T-helper 2 cell treated with Interferon-gamma antibody and Interleukin-4, amounts not matched to agents 5 μg/mL and 100 μg/mL, for 36 hours (primary cell): ENCODE measurements at regions not wholly inside any gene's neighbourhood (a gene's known extent, or its start where the extent isn't known, plus 50 kb on each side); places are given as distances from the start of the nearest gene placed in this dataset.
"Not testable (repeated sequence)": the region's sequence is repeated elsewhere in the genome, so short reads cannot be mapped to it uniquely, and the experiment has no call there.

ENCODE experiments used
- DNase-seq: peaks from one replicate; pipeline ENCODE4 v3.0.0; 2021; ENCODE audit warnings: low spot score
- H3K27ac Mint-ChIP-seq: one replicate; pipeline ENCODE4 v1.8.0; 2021; ENCODE audit warnings: mild to moderate bottlenecking, mixed read lengths
- H3K27me3 Mint-ChIP-seq: one replicate; pipeline ENCODE4 v1.8.0; 2021; ENCODE audit warnings: low read depth, mixed read lengths
- H3K36me3 Mint-ChIP-seq: one replicate; pipeline ENCODE4 v1.8.0; 2021; ENCODE audit warnings: low read depth, mixed read lengths
- H3K4me1 Mint-ChIP-seq: one replicate; pipeline ENCODE4 v1.8.0; 2021; ENCODE audit warnings: low read depth, mixed read lengths
- H3K4me3 Mint-ChIP-seq: one replicate; pipeline ENCODE4 v1.8.0; 2022; ENCODE audit warnings: mild to moderate bottlenecking, moderate library complexity, mixed read lengths
- H3K9me3 Mint-ChIP-seq: one replicate; pipeline ENCODE4 v1.8.0; 2021; ENCODE audit warnings: mixed read lengths

DNA sequence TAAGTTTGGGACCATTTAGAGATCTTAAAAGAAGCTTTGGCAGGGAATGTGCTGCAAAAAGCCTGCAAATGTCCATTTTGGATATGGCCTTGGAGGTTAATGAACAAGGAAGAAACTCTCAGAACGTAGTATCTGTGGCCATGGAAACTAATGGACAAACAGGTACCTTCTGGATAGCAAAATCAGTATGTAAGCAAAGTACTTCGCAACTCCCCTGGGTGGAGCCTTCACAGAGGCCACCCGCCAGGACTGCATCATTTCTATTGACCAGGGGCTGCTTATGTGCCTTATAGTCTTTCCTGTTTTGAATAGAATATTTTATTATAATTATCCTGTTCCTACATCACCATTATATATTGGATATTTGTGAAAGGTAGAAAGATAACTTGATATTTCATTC lies 510.8 kb upstream of the SYNCRIP start:
- no peak overlapping the region for H3K4me3 Mint-ChIP-seq
- H3K9me3 Mint-ChIP-seq: no peaks in the 10 kb centered on the region
- no peak for DNase-seq
- no peaks in the 10 kb centered on the region for H3K36me3 Mint-ChIP-seq
- H3K27ac Mint-ChIP-seq: no peak overlapping the region
- H3K27me3 Mint-ChIP-seq: no peaks in the 10 kb centered on the region
- no peaks in the 10 kb centered on the region for H3K4me1 Mint-ChIP-seq

DNA sequence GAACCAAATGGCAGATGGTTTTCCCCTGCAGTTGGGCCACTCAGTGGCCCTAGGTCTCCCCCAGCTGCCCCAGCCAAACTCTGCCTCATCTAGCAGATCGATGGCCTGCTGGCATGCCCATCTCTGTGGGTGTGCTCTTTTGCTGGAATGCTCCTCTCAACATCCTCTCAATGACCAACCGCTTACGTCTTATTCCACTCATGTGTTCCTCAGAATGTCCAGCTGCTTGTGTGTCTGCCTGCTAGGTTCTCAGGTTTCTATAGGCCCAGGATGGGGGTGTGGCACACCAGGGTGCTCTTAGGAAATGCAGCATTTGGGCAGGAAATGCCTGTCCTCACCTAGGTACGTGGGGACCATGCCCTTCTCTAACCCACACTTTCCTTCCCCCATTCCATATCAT lies 509.9 kb upstream of the SYNCRIP start:
- DNase-seq: no peak
- Mint-ChIP-seq H3K4me1 (no peaks in the 10 kb centered on the region), H3K27me3 (no peaks in the 10 kb centered on the region), H3K36me3 (no peaks in the 10 kb centered on the region), H3K4me3 (no peak overlapping the region), H3K9me3 (peaks cover 2% of the 10 kb centered on the region), H3K27ac (no peak overlapping the region)

DNA sequence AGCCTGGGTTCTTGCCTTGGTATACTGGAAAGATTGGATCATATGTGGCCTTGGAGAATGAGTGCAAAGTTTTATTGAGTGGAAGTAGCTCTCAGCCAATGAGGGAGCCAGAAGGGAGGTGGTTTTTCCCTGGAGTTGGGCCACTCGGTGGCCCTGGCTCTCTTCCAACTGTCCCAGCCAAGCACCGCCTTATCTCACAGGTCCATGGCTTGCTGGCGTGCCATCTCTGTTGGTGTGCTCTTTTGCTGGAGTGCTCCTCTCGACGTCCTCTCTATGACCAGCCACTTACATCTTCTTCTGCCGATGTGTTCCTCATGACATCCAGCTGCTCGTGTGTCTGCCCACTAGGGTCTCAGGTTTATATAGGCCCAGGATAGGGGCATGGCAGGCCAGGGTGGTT lies 505.9 kb upstream of the SYNCRIP start:
- no peaks in the 10 kb centered on the region for H3K27me3 Mint-ChIP-seq
- no peaks in the 10 kb centered on the region for H3K4me1 Mint-ChIP-seq

DNA sequence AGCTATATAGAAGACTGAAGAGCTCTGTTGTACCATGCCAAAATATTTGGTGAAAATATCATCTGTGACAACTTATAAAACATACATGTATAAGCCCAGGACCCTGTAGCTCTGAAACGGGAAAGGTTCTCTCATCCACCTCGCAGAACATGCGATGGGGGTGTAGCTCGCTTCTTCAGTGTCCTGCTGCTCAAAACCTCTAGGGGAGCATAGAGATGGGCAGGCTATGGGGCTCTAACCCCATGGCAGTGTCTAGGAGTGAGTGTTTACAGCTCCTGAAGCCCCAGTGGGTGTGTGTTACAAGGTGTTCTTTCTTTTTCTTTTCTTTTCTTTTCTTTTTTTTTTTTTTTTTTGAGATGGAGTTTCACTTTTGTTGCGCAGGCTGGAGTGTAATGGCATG lies 505.2 kb upstream of the SYNCRIP start:
- Mint-ChIP-seq H3K4me3 (no peak overlapping the region), H3K27me3 (no peaks in the 10 kb centered on the region), H3K4me1 (no peaks in the 10 kb centered on the region), H3K27ac (no peak overlapping the region), H3K36me3 (no peaks in the 10 kb centered on the region), H3K9me3 (peaks cover 3% of the 10 kb centered on the region)
- no peak for DNase-seq

More for the DNA sequence above, 505.9 kb upstream of the SYNCRIP start:
- Mint-ChIP-seq H3K36me3 (no peaks in the 10 kb centered on the region), H3K4me3 (no peak overlapping the region), H3K9me3 (peaks cover 3% of the 10 kb centered on the region), H3K27ac (no peak overlapping the region)
- DNase-seq: no peak

DNA sequence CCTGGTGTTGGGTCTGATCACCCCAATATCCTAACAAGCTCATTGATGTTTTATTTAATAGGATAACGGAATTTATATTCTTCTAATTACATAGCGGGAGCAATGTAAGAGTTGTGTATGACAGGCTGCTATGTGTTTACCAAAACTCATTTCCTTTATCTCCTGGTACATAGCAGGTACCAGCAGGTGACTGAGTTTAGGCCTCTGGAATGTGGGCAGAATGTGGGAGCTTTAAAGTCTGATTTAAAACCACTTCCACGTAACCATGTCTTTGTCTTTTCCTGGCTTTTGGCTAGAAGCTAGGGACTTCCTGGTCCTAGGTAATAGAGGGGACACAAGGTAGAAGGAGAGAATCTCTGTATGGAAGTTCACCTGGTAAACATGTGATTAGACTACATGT lies 504.6 kb upstream of the SYNCRIP start:
- no peaks in the 10 kb centered on the region for H3K36me3 Mint-ChIP-seq
- H3K27ac Mint-ChIP-seq: no peak overlapping the region
- no peaks in the 10 kb centered on the region for H3K4me1 Mint-ChIP-seq
- no peaks in the 10 kb centered on the region for H3K27me3 Mint-ChIP-seq
- peaks cover 3% of the 10 kb centered on the region for H3K9me3 Mint-ChIP-seq
- no peak for DNase-seq
- no peak overlapping the region for H3K4me3 Mint-ChIP-seq

DNA sequence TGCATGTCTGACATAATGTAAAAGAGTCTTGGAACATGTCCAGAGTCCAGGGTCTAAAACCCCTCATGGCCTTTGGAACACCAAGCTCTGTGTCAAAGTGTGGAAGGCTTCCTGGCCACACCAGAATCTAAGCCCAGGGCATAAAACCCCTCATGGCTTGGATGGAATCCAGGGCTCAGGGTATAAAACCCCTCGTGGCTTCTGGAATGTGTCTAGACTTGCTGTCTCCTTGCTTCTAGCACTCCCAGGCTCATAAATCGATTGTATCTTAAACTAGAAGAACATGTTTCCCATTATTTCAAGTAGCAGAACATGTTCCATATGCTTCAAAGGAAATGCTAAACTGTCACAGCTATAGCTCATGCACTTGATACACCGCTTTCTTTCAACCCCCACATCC lies 504.1 kb upstream of the SYNCRIP start:
- H3K9me3 Mint-ChIP-seq, H3K4me3 Mint-ChIP-seq, H3K4me1 Mint-ChIP-seq, H3K27ac Mint-ChIP-seq, DNase-seq, H3K27me3 Mint-ChIP-seq, H3K36me3 Mint-ChIP-seq: not testable (repeated sequence)

DNA sequence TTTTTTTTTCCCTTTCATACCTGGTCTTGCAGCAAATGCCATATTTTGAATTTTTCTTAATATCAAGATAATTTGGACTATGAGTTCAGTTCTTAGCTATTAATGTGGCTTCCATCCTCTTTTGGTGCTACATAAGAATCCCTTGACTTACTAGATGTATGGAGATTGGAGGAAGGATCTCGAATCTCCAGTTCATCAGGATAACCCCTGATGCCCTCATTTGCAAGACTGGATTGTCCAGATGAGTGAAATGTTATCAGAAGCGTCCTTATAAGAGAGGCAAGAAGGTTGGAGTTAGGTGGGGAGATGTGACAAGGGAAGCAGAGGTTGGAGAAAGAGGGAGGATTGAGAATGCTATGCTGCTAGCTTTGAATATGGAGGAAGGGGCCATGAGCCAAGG lies 499.6 kb upstream of the SYNCRIP start:
- Mint-ChIP-seq H3K27me3 (no peaks in the 10 kb centered on the region), H3K4me1 (no peaks in the 10 kb centered on the region), H3K9me3 (peaks cover 6% of the 10 kb centered on the region), H3K27ac (no peak overlapping the region), H3K4me3 (no peak overlapping the region), H3K36me3 (no peaks in the 10 kb centered on the region)
- DNase-seq: no peak

DNA sequence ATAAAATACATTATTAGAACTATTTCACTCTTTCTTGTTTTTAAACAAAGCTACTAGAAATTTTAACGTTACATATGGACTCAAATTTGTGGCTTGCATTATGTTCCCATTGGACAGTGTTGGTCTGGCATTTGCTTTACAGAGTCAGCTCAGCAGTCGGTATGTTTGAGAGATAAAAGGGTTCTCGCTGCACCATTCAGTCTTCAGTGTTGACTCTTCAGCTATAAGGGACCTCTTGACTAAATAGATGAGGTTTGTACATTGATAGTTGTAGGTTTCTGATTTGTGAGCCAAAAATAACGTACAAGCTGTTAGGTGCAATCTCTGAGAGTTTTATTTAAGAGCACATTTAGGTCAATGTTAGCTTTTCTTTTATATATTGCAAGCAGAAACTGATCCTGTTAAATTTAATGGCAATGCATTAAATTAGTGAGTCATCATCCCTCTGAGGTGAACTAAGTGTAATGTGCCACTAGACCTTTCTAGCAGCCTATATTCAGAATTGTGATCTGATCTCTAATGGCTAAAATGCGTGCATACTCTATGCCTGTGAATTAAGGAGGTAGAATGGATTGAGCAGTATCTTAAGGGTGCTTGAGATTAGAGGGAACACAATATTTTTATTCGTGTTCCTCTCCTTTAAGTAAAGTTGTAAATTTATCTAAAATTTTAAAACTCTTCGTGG lies 485.6 kb upstream of the SYNCRIP start:
- no peak overlapping the region for H3K27ac Mint-ChIP-seq
- no peaks in the 10 kb centered on the region for H3K4me1 Mint-ChIP-seq
- H3K9me3 Mint-ChIP-seq: peaks cover 13% of the 10 kb centered on the region
- no peak overlapping the region for H3K4me3 Mint-ChIP-seq
- DNase-seq: no peak
- H3K27me3 Mint-ChIP-seq: no peaks in the 10 kb centered on the region
- no peaks in the 10 kb centered on the region for H3K36me3 Mint-ChIP-seq

DNA sequence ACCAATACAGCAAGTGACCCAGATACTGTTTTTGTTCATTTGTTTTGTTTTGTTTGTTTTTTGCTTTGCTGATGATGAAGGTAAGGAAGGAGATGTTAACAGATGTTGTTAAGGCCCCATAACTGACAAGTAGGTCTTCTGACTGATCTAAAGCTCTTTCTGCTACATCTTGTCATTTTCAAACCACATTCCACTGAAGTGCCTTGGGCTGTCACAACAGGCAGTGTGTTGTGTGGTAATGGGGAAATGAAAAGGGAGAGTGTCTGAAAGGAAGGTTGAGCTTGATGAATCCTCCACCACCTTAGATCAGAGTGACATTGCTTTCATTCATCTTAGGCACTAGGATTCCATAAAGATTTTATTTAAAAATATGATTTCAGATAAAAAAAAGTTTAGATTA lies 479.4 kb upstream of the SYNCRIP start:
- Mint-ChIP-seq H3K27ac (no peak overlapping the region), H3K27me3 (no peaks in the 10 kb centered on the region), H3K4me3 (no peak overlapping the region), H3K9me3 (no peaks in the 10 kb centered on the region), H3K36me3 (no peaks in the 10 kb centered on the region), H3K4me1 (no peaks in the 10 kb centered on the region)
- no peak for DNase-seq

DNA sequence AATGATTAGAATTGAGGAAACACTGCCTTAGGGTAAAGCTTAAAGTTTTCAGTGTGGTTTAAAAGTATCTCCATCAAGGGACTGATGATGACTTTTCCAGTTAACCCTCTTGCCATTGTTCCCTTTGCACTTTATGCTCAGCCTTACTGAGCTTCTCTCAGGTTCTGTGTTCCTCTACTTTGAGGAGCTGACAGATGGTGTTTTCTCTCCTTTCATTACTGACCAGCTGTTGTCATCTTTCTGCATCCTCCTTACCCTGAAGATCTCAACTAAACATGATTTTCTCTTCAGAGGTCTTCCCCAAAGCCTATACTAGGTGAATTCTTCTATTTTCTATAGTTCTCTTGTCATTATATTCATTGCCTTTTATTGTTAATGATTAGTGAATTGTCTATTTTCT lies 475.6 kb upstream of the SYNCRIP start:
- no peak for DNase-seq
- H3K27me3 Mint-ChIP-seq: no peaks in the 10 kb centered on the region
- peaks cover 3% of the 10 kb centered on the region for H3K9me3 Mint-ChIP-seq
- H3K4me1 Mint-ChIP-seq: no peaks in the 10 kb centered on the region
- no peaks in the 10 kb centered on the region for H3K36me3 Mint-ChIP-seq
- H3K4me3 Mint-ChIP-seq: no peak overlapping the region
- H3K27ac Mint-ChIP-seq: no peak overlapping the region

DNA sequence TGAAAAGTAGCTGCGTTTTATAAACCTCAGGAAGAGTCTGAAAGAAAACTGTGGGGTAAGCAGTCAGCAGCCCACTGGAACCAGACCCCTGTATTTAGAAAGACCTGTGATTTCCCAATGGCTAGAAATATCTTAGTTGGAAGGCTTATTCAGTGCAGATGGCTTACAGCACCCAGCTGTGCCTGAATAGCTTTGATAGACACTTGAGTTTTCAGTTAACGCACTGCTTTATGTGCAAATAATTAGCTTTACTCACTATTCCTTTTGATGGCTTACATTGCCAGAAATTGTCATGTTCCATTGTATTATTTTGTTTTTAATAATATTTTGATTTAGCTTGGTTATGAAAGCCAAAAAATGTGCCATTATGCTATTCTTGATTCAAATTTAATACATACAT lies 465.3 kb upstream of the SYNCRIP start:
- Mint-ChIP-seq H3K36me3 (no peaks in the 10 kb centered on the region), H3K4me3 (no peak overlapping the region), H3K27me3 (no peaks in the 10 kb centered on the region), H3K27ac (no peak overlapping the region), H3K4me1 (no peaks in the 10 kb centered on the region), H3K9me3 (peaks cover 11% of the 10 kb centered on the region)
- no peak for DNase-seq

DNA sequence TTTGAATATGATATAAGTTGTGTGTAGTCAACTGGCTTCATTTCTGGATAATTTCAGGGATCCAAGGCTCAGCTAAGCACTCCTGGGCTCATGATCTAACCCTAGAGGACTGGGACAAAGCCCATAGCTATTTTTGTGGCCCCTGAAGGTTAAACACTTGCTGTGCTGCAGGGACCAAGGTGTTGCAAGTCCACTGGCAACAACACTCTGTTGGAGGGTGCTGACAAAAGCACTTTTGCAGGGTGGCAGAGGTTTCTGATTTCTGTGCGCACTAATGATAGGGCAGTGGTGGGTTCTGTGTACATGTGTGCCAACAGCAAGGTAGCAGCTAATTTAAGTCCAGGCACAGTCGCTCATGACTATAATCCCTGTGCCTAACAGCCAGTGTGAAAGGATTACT lies 445.3 kb upstream of the SYNCRIP start:
- no peaks in the 10 kb centered on the region for H3K36me3 Mint-ChIP-seq
- H3K4me3 Mint-ChIP-seq: no peak overlapping the region
- no peaks in the 10 kb centered on the region for H3K4me1 Mint-ChIP-seq
- peaks cover 35% of the 10 kb centered on the region for H3K9me3 Mint-ChIP-seq
- H3K27ac Mint-ChIP-seq: no peak overlapping the region
- H3K27me3 Mint-ChIP-seq: no peaks in the 10 kb centered on the region
- no peak for DNase-seq

DNA sequence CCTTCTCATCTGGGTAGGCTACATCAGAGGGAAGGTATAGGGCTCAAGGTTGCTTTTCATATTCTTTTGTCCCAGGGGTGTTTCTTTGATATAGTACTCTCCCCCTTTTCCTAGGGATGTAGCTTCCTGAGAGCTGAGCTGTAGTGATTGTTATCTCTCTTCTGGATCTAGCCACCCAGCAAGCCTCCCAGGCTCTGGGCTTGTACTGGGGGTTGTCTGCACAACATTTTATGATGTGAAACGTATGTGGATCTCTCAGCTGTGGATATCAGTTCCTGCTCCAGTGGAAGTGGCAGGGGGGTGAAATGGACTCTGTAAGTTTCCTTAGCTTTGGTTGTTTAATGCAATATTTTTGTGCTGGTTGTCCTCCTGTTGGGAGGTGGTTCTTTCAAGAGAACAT lies 437.3 kb upstream of the SYNCRIP start:
- Mint-ChIP-seq H3K4me3 (no peak overlapping the region), H3K27me3 (no peaks in the 10 kb centered on the region), H3K27ac (no peak overlapping the region), H3K4me1 (no peaks in the 10 kb centered on the region), H3K9me3 (no peaks in the 10 kb centered on the region), H3K36me3 (no peaks in the 10 kb centered on the region)
- no peak for DNase-seq

DNA sequence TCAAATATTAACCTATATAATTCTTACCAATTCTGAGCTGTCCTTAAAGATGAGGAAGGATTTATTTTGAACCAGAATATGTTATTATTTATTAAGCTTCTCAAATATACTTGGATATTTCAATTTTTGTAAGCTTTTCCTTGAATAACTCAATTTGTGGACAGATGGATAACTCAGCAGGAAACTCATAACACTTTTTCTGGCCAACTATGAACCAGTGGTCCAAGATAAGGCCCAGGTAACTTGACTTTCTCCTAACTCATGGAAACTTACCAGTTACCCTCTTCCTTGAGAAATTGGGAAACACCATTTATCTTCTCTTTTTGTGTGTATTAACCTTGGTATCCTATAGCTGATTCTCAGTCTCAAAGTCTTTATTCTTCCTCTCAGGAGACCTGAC lies 427.5 kb upstream of the SYNCRIP start:
- no peaks in the 10 kb centered on the region for H3K36me3 Mint-ChIP-seq
- no peak overlapping the region for H3K27ac Mint-ChIP-seq
- no peak for DNase-seq
- H3K4me3 Mint-ChIP-seq: no peak overlapping the region
- H3K4me1 Mint-ChIP-seq: no peaks in the 10 kb centered on the region
- peaks cover 2% of the 10 kb centered on the region for H3K9me3 Mint-ChIP-seq
- no peaks in the 10 kb centered on the region for H3K27me3 Mint-ChIP-seq

DNA sequence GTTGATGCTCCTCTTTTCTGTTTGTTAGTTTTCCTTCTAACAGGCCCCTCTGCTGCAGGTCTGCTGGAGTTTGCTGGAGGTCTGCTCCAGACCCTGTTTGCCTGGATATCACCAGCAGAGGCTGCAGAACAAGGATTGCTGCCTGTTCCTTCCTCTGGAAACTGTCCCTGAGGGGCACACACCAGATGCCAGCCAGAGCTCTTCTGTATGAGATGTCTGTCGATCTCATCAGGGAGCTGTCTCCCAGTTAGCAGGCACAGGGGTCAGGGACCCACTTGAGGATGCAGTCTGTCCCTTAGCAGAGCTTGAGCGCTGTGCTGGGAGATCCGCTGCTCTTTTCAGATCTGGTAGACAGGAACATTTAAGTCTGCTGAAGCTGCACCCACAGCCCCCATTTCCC lies 422.3 kb upstream of the SYNCRIP start:
- not testable (repeated sequence) for H3K4me3 Mint-ChIP-seq, DNase-seq, H3K27ac Mint-ChIP-seq, H3K27me3 Mint-ChIP-seq, H3K4me1 Mint-ChIP-seq, H3K36me3 Mint-ChIP-seq
- H3K9me3 Mint-ChIP-seq: peaks cover 15% of the 10 kb centered on the region
